ENCODE measurements at regions not wholly inside any gene's neighbourhood (a gene's known extent, or its start where the extent isn't known, plus 50 kb on each side); places are given as distances from the start of the nearest gene placed in this dataset.

DNA sequence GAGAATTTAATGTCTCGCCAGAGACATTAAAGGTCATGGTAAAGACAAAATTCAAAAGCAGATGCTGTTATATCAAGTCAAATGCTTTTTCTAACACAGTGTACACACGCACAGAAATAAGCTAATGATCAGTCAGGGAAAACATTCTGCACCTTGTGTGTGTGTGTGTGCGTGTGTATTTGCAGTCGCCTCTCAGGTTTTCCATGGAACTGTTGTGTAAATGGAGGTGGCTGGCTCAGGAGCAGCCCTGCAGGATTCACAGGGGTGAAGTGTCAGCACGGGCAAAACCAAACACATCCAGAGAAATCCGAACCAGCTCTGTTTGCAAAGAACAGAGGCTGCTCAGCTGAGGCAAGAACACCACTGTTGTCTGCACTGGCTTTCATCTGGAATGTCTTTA, 76.2 kb upstream of the YWHAQ start:
- Histone ChIP-seq H3K9me3 (peaks cover 0 to 4% (median 0%) of the 10 kb centered on the region in 3 donors), H3K4me3 (no peak overlapping the region), H3K36me3 (no peaks in the 10 kb centered on the region), H3K27me3 (no peaks in the 10 kb centered on the region), H3K27ac (no peak overlapping the region), H3K4me1 (peaks cover 0 to 15% (median 10%) of the 10 kb centered on the region in 3 donors)
- TF ChIP-seq EP300 (IDR thresholded peaks at IDR 0.05) = no peak
- TF ChIP-seq, protein P1, sequence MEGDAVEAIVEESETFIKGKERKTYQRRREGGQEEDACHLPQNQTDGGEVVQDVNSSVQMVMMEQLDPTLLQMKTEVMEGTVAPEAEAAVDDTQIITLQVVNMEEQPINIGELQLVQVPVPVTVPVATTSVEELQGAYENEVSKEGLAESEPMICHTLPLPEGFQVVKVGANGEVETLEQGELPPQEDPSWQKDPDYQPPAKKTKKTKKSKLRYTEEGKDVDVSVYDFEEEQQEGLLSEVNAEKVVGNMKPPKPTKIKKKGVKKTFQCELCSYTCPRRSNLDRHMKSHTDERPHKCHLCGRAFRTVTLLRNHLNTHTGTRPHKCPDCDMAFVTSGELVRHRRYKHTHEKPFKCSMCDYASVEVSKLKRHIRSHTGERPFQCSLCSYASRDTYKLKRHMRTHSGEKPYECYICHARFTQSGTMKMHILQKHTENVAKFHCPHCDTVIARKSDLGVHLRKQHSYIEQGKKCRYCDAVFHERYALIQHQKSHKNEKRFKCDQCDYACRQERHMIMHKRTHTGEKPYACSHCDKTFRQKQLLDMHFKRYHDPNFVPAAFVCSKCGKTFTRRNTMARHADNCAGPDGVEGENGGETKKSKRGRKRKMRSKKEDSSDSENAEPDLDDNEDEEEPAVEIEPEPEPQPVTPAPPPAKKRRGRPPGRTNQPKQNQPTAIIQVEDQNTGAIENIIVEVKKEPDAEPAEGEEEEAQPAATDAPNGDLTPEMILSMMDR (IDR thresholded peaks at IDR 0.05) = no peak
- no peak for TF ChIP-seq POLR2AphosphoS5 (IDR thresholded peaks at IDR 0.05)
- no peak for TF ChIP-seq POLR2A (IDR thresholded peaks at IDR 0.05)
- no peak for ATAC-seq
- WGBS, 2 donors (ENCODE audit: low coverage in 1 of 2) = 71 to 73% methylated on average over 5 of the region's 6 CpGs

DNA sequence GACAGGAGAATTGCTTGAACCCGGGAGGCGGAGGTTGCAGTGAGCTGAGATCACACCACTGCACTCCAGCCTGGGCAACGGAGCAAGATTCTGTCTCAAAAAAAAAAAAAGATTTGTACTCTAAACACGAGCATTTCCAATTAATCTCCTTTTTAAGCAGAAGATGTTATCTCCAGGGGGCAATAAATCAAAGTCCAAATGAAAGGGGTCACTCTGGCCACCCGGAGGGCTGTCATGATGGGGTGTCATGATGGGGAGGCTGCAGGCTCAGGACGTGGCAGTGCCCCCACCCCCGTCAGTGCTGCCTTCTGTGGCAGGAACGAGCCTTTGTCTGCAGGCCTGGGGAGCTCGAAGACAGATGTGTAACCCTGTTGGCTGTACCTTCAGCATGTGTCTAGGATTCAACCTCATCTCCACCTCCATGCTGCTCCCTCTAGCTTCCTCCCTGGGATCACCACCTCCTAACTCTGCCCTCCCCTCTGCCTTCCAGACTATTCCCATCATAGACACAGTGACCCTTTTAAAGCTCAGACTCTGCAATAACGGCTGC, 76.9 kb upstream of the YWHAQ start:
- Histone ChIP-seq H3K27ac (no peak overlapping the region), H3K36me3 (no peaks in the 10 kb centered on the region), H3K27me3 (no peaks in the 10 kb centered on the region), H3K4me3 (no peak overlapping the region), H3K4me1 (peaks cover 0 to 12% (median 10%) of the 10 kb centered on the region in 3 donors), H3K9me3 (peaks cover 0 to 4% (median 0%) of the 10 kb centered on the region in 3 donors)
- WGBS, 2 donors (ENCODE audit: low coverage in 1 of 2) = 56 to 59% methylated on average over 3 to 6 of the region's 10 CpGs
- no peak for ATAC-seq
- TF ChIP-seq, protein P1 (IDR thresholded peaks at IDR 0.05) = no peak
- TF ChIP-seq EP300 (IDR thresholded peaks at IDR 0.05) = no peak
- no peak for TF ChIP-seq POLR2AphosphoS5 (IDR thresholded peaks at IDR 0.05)
- TF ChIP-seq POLR2A (IDR thresholded peaks at IDR 0.05) = no peak

DNA sequence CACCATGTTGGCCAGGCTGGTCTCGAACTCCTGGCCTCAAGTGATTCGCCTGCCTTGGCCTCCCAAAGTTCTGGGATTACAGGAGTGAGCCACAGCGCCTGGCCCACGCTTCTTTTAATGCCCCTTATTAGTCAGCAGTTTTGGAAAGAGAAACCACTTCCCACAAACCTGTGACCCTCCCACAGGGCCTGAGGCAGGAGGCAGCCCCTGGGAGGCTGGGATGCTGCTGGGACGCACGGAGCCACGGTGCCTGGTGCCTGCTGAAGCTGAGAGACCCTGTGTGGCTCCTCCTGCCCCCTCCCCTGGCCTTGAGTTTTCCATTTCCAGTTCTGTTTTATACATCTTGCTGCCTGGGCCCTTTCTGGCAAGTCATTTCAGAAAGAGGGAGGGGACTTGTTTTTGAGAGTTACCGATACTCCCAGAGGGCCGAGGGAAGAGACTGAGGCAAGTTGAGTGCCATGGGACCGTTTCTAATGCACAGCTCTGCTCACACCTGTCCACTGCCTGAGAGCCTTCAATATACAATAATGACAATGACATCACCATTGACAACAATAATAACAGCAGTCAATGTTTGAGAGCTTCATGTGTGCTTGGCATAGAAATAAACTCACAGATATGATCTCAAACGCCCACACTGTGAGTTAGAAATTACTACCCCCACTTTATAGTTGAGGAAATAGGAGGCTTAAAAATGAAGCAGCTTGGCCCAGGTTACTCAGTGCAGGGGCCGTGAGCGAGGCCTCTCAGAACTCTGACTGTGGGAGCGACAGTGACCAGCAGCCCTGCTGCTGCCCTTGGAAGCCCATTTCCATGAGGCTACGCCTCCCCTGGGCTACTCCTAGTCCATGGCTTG, 78.1 kb upstream of the YWHAQ start:
- ATAC-seq = no peak
- peaks cover 0 to 4% (median 0%) of the 10 kb centered on the region in 3 donors for H3K9me3 ChIP-seq
- 86 to 87% methylated on average over 5 to 12 of the region's 15 CpGs for WGBS, 2 donors (ENCODE audit: low coverage in 1 of 2)

DNA sequence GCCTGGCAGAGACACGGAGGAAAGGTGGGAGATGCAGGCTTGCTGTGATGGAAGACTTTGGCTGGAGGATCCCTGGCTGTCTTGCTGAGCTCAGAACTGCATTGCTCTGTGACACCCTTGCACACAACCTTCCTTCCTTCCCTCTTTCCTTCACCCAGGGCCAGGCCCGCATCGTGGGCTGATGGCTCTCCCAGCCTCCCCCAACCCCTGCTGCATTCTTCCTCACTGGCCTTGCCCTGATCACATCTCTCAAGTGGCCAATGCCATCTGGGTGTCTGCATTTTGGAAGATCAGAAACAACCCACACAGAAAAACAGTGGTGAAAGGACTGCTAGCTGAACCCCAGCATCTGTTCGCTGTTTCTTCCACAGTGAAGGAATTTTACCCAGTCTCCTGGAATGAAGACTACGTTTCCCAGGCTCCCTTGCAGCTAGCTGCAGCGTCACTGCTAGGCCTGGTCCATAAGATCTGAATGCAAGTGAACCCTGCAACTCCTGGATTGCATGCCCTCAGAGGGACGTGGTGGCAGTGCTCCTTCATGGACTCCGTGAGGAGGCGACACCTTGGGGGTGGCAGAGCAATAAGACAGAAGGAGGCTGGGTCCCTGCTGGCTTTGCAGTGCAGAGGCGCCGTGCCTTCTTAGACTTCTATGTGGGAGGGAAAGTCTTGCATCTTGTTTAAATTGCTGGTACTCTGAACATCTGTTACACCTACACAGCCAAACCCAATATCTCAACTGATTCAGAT, 78.9 kb upstream of the YWHAQ start:
- ATAC-seq = no peak
- Histone ChIP-seq H3K9me3 (peaks cover 0 to 4% (median 0%) of the 10 kb centered on the region in 3 donors), H3K27me3 (no peaks in the 10 kb centered on the region), H3K4me3 (no peak overlapping the region), H3K36me3 (no peaks in the 10 kb centered on the region), H3K27ac (no peak overlapping the region), H3K4me1 (no peaks in the 10 kb centered on the region)
- 83 to 94% methylated on average over 2 to 3 of the region's 11 CpGs for WGBS, 2 donors (ENCODE audit: low coverage in 1 of 2)
- TF ChIP-seq POLR2A (IDR thresholded peaks at IDR 0.05) = no peak

More for the DNA sequence above, 78.1 kb upstream of the YWHAQ start:
- TF ChIP-seq POLR2AphosphoS5 (IDR thresholded peaks at IDR 0.05) = no peak
- TF ChIP-seq EP300 (IDR thresholded peaks at IDR 0.05) = no peak
- TF ChIP-seq, protein P1 (IDR thresholded peaks at IDR 0.05) = no peak
- TF ChIP-seq POLR2A (IDR thresholded peaks at IDR 0.05) = no peak
- Histone ChIP-seq H3K4me3 (no peak overlapping the region), H3K27ac (no peak overlapping the region), H3K27me3 (no peaks in the 10 kb centered on the region), H3K4me1 (no peaks in the 10 kb centered on the region), H3K36me3 (no peaks in the 10 kb centered on the region)

DNA sequence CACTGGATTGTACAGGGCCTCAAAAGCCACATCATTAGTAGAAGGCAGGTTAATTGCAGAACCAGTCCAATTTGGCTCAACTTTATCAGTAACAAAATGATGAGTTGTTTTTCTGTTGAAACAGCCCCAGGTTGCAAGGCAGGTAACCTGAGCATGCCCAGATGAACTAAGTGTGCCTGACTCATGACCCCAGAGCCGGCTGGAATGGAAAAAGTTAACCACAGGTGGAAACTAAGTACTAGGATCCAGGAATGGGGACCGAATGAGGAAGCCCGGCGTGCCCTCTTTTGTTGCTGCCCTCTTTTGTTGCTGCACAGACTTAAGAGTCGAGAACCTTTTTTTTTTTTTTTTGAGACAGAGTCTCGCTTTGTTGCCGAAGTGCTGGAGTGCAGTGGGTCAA, 79.5 kb upstream of the YWHAQ start:
- H3K9me3 ChIP-seq = peaks cover 0 to 4% (median 0%) of the 10 kb centered on the region in 3 donors

More for the DNA sequence above, 79.5 kb upstream of the YWHAQ start:
- WGBS, 2 donors (ENCODE audit: low coverage in 1 of 2) = 90% methylated on average over 7 of the region's 7 CpGs
- TF ChIP-seq POLR2A (IDR thresholded peaks at IDR 0.05) (no peak), POLR2AphosphoS5 (IDR thresholded peaks at IDR 0.05) (no peak), EP300 (IDR thresholded peaks at IDR 0.05) (no peak)
- TF ChIP-seq, protein P1 (IDR thresholded peaks at IDR 0.05) = no peak
- H3K36me3 ChIP-seq = no peaks in the 10 kb centered on the region
- H3K4me1 ChIP-seq = no peaks in the 10 kb centered on the region
- no peak overlapping the region for H3K4me3 ChIP-seq
- no peak for ATAC-seq
- no peaks in the 10 kb centered on the region for H3K27me3 ChIP-seq
- no peak overlapping the region for H3K27ac ChIP-seq

Measured in gastroesophageal sphincter (tissue), 4 donors.